Stimulated activated CD8-positive, alpha-beta memory T cell treated with anti-CD3 and anti-CD28 coated beads, Interleukin-2, amount 100 ng/mL, for 1 hour (primary cell): ENCODE measurements at regions not wholly inside any gene's neighbourhood (a gene's known extent, or its start where the extent isn't known, plus 50 kb on each side); places are given as distances from the start of the nearest gene placed in this dataset.

Experiments used
- DNase-seq, 2 donors: peaks; one replicate each; pipeline ENCODE4 v3.0.0-alpha.2; 2020; ENCODE audit warnings: low read depth in 2 of 2

- no peak for DNase-seq
These were observed 584.1 kb downstream of the AJAP1 start for GRCh38 chr1:5238351-5239130.

DNA sequence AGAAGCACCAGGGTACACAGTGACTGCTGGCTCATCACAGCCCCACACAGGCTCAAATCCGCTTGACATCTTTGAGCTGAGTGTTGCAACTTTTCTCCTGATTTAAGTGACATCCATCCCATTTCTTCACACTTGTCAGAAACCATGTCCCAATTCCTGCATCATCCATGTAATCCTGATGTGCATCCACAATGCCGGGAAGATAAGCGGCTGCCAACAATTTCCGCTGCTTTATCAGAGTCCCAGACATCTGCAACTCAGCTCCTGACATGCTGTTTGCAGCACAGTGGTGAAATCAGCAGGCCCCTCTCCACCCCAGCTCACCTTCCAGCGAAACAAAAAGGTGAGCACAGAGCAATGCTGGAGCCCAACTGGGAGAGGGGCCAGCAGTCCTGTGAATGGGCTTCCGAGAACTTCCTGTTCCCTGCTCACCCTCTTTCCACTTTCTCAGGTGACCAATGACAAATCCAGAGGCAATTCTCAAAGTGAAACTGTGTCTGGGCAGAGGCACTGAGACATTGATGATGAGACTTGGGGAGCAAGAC is 581.0 kb downstream of the AJAP1 start:
- DNase-seq, result no peak

DNA sequence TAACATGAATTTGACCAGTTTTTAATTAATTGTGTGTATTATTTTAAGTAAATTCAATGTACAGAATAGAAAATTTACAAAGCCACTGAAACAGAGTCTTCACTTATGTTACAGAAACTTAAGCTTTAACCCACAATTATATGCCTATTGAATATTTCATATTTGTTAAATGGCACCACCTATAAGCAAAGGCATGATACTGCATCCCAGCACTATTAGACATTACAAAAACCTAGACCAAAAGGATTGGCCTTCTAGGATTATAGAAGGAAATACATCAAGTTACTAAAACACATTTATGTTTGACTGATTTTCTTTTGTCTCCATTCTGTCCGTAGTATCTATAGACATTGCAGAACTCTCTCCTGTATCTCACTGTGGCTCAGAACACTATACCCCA is 578.1 kb downstream of the AJAP1 start:
- no peak for DNase-seq

DNA sequence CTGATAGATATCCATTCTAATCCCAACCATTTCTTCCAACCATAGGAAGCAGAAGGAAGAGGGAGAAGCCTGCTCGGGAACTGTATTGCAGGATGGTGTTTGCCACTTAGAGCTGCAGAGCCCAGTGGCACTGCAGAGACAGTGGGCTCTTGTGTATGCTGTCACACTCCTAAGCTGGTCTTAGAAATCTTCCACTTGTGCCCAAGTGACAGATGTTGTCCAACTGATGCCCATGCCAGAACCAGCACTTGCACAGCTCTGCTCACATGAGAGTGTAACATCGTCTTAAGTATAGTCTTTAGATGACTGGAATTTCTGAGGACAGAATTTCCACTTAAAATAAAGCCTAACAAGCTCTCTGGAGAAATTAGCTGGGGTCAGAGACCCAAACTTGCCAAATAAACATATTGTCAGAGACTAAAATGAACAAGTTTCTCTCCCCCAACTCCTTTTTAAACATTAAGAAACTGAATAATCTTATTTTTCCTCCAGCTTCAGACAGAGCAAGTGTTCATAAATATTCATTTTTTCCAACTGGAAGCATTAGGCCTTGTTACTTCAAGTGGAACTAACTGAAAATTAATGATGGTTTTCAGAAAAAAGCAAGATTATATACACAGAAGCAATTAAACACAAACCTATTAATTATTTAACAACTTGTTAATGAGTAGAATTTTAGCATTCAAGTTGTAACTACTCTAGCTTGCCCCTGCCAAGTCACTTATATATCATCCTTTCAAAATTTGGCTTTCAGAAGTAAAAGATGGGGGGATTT is 577.3 kb downstream of the AJAP1 start:
- no peak for DNase-seq

DNA sequence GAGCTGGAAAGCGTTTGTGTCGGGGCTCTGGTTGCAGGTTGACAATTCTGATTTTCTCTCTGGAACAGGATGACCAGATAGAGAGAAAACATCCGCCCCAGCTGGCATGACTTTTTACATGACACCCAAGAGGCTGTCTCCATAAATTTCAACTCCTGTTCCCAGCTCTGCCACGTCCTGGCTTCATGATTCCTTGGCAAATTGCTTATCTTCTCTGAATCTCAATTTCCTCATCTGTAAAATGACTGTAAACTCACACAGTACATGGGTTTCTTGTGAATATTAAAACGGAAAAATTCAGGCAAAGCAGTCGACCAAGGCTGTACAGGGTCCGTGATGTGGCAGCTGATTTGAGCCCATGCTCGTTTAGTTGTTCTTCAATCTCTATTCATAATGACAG is 572.7 kb downstream of the AJAP1 start:
- no peak for DNase-seq

GRCh38 chr1:5225707-5226704 is 571.6 kb downstream of the AJAP1 start:
- DNase-seq, result no peak

GRCh38 chr1:5223206-5223605 is 568.8 kb downstream of the AJAP1 start:
- no peak for DNase-seq

DNA sequence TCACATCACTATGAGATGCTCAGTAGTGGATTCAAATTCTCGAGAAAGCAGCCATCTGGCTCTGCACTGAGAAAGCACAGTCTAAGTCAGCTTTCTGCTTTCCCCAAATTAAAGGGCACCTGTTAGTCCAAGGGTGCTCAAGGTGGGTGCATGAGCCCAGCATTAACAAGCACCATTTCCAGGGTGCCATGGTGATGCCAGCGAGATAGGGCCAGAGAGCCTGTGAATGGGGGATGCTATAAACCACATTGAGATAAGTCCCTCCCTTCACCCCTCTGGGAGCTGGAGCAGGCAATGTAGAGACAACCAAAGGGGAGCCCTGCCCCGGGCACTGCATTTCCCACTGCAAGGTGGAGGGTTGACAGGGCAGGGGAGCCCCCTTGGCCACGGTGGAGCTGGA is 568.2 kb downstream of the AJAP1 start:
- no peak for DNase-seq

DNA sequence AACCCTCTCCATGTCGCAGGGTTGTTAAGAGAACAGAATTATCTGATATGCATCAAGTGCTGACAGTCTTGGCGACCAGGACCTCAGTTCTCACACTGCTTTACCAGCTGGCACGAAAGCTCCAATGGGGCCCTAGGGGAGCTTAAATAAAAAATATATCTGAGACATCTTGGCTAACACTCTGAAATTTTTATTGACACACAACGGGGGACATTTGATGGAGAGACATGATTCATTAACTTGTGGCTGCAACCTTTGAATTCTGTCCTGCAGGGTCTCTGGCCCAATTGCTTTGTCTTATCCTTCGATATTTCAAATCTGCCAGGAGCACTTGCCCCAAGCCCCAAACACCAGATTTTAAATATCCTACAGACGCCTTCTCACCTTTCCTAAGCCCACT is 567.0 kb downstream of the AJAP1 start:
- DNase-seq, result no peak

DNA sequence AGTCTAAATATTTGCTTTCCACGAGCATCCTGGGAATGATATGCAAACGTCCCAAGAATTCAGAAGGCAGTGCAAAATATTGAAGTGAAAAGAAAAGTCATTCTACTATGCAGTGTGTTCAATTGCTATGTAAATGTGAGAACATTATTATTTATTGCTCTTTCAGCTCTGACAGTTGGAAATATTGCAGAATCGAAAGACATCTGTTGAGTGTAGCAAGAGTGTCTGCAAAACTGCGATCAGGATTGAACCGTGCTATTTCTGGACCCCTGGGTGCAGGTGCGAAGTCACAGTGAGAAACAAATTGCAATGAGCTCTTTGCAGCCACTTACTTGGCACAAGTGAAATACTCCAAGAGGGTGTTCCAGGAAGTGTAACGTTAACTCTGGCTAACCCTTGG is 566.4 kb downstream of the AJAP1 start:
- no peak for DNase-seq

- DNase-seq, result no peak
These were observed 566.0 kb downstream of the AJAP1 start for GRCh38 chr1:5220421-5220820.

- DNase-seq, result no peak
These were observed 545.6 kb downstream of the AJAP1 start for GRCh38 chr1:5200006-5200405.

DNA sequence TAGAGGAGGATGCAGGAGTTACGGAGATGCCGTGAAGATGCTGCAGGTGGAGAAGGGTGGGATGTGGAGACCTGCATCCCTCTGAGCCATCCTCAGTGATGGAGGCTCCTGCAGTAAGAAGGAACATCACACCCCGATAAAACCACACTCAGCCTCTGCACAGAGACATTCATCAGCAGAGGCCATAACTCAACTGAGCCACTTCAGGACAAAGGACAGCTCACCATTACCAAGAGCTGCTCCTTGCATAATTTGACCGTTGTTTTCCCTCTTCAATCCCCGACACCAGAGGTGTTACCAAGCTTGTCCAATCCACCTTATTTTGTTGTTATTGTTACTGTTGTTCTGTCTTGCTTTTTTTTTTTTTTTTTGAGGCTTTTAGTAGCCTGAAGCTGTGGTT is 543.9 kb downstream of the AJAP1 start:
- DNase-seq, result no peak

GRCh38 chr1:5191470-5191869 is 537.1 kb downstream of the AJAP1 start:
- DNase-seq, result no peak

- no peak for DNase-seq
These were observed 535.0 kb downstream of the AJAP1 start for GRCh38 chr1:5189384-5189783.

GRCh38 chr1:5165762-5166161 is 511.4 kb downstream of the AJAP1 start:
- no peak for DNase-seq

DNA sequence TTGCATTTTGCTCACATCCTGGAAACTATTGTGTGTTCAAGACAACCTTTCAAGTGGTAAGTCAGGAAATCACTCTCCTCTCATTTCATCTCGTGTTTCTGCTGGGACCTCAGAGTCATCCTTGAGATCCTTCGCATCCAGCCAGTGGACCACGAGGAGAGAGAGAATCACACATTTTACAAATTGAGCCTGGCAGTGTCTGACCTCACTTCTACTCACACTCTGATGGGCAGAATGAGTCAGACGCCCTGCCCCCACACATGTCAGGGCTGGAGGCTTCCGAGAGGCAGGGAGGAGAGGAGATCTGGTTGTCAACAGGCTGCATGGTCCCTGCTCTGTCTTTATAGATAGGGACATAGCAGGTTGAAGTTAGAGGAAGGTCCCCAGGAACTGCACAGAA is 509.7 kb downstream of the AJAP1 start:
- DNase-seq, result no peak

GRCh38 chr1:5161372-5161771 is 507.0 kb downstream of the AJAP1 start:
- no peak for DNase-seq

DNA sequence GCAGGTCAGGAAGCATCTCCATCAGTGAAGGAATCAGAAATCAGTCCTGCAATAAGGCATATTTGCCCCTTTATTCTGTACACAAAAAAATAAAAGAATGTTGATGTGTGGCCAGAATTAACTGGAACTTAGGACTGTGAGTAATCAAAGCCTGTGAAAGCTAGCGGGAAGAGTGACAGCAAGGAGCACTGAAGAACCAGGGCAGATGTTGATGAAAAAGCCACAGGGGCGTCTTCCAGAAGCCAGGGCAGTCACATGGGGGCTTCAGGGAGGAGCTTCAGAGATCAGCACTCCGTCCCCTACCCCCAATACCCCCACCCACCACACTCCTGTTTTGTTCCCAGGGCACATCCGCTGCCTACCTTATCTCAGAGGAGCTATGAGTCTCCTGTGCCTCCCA is 502.8 kb downstream of the AJAP1 start:
- no peak for DNase-seq

DNA sequence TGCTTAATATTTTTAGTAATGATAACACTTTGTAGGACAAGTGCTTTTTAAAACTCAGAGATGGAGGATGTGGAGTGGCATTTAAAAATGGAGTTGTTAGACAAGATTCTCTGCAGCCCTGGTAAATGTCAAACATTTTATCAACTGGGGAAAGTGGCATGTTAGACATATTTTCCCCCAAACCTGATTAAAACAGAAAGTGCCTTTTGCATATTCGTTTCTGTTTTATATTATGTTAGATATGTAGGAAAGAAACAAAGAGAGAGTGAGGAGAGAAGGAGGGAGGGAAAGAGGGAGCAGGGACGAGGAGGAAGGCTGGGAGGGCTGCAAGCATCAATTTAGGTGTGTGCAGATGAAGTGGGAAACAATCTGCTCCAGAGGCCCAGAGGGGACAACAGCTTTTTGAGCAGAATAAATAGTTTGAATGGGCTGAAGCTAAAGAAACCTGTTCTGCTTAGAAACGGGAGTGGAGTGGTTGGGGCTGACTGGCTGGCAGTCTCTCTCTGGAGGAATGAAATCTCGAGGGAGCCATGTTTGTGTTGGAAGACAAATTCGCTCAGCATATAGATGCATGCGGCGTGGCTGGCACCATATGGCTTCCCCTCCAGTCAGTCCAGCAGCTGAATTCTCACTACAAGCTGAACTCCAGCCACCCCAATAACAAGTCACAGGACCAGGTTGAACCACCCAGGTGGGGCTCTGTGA is 502.2 kb downstream of the AJAP1 start:
- DNase-seq, result no peak

- no peak for DNase-seq
These were observed 497.1 kb downstream of the AJAP1 start for GRCh38 chr1:5151511-5151910.
